OCI-LY7 (cell line): ENCODE measurements at regions not wholly inside any gene's neighbourhood (a gene's known extent, or its start where the extent isn't known, plus 50 kb on each side); places are given as distances from the start of the nearest gene placed in this dataset.

ENCODE experiments used
- CTCF ChIP-seq: fragments of 200-600 bp; sonication (generic); conservative IDR thresholded peaks from 2 replicates; pipeline ENCODE4 v1.5.1; 2014; ENCODE audit warnings: mild to moderate bottlenecking, antibody characterized with exemption, low read length, moderate library complexity, mixed read lengths
- EZH2phosphoT487 ChIP-seq: fragments of 200-600 bp; sonication (generic); IDR thresholded peaks from 2 replicates; pipeline ENCODE4 v1.6.1; 2018; ENCODE audit warnings: low read depth, borderline replicate concordance, mild to moderate bottlenecking, mixed run types, antibody characterized with exemption, low read length, moderate library complexity, mixed read lengths

- no peak for TF ChIP-seq CTCF
- TF ChIP-seq EZH2phosphoT487, result no peak
These were observed 350.5 kb downstream of the MATN1 start for GRCh38 chr1:30372792-30373433.
